Transverse colon (tissue), 3 donors: ENCODE measurements at regions not wholly inside any gene's neighbourhood (a gene's known extent, or its start where the extent isn't known, plus 50 kb on each side); places are given as distances from the start of the nearest gene placed in this dataset.

ENCODE experiments used
- EP300 ChIP-seq: sonication (generic); formaldehyde crosslinking; IDR thresholded peaks from one replicate; pipeline ENCODE4 v1.6.1; 2017; ENCODE audit warnings: antibody characterized with exemption, low read depth
- POLR2A ChIP-seq: fragments of 450-650 bp; IDR thresholded peaks from one replicate; pipeline ENCODE4 v1.6.1; 2016; ENCODE audit warnings: antibody characterized with exemption, mild to moderate bottlenecking, moderate library complexity
- TF ChIP-seq, protein P1 (sequence below), 5 experiments: fragments of 200-600 bp in 3 of 5; fragments of 450-650 bp in 2 of 5; sonication (generic) in 3 of 5; IDR thresholded peaks; 1 replicate in 2 of 5; 2 replicates in 3 of 5; pipeline ENCODE4 v1.5.1; 2016 to 2017; ENCODE audit warnings: antibody characterized with exemption in 5 of 5, inconsistent platforms in 3 of 5, mild to moderate bottlenecking in 2 of 5, moderate library complexity in 1 of 5

DNA sequence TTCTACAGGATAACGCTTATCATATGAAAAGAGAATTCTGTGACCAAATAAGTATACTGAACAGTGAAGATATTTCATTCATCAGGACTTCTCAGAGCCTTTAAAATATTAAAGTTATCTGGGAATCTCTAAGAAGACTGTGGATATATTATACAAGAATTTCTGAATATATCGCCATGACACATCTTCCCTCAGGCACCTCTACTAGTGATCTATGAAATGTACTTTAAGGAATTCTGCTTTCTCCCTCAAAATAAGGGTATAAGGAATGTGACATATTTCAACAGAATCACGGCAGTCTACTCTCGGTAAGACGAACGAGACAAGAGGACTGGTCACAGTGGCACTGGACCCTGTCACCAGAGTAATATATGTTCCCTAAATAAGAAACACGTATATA is 504.2 kb upstream of the PHF14 start:
- TF ChIP-seq, protein P1, sequence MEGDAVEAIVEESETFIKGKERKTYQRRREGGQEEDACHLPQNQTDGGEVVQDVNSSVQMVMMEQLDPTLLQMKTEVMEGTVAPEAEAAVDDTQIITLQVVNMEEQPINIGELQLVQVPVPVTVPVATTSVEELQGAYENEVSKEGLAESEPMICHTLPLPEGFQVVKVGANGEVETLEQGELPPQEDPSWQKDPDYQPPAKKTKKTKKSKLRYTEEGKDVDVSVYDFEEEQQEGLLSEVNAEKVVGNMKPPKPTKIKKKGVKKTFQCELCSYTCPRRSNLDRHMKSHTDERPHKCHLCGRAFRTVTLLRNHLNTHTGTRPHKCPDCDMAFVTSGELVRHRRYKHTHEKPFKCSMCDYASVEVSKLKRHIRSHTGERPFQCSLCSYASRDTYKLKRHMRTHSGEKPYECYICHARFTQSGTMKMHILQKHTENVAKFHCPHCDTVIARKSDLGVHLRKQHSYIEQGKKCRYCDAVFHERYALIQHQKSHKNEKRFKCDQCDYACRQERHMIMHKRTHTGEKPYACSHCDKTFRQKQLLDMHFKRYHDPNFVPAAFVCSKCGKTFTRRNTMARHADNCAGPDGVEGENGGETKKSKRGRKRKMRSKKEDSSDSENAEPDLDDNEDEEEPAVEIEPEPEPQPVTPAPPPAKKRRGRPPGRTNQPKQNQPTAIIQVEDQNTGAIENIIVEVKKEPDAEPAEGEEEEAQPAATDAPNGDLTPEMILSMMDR (IDR thresholded peaks at IDR 0.05): no peak
- TF ChIP-seq EP300 (no peak), POLR2A (no peak)
